Kidney (tissue), 13 donors: ENCODE measurements at regions not wholly inside any gene's neighbourhood (a gene's known extent, or its start where the extent isn't known, plus 50 kb on each side); places are given as distances from the start of the nearest gene placed in this dataset.

Source experiments
- DNase-seq, 5 donors: peaks; one replicate each; pipeline ENCODE4 v3.0.0-alpha.2; 2013 to 2020
- FAIRE-seq: peaks from 2 replicates; lab custom pipeline; 2012; peaks lifted over from hg19 to GRCh38; lab: Jason Lieb, UNC
- H3K27ac ChIP-seq, 2 donors: one replicate each; pipeline ENCODE4 v1.7.0; 2013; ENCODE audit warnings: low read depth in 2 of 2, low read length in 2 of 2, inconsistent platforms in 1 of 2
- H3K27me3 ChIP-seq: one replicate; pipeline ENCODE4 v1.7.1; 2013; ENCODE audit warnings: low read length, inconsistent platforms; ENCODE audit not compliant: control insufficient read depth, insufficient read depth
- H3K36me3 ChIP-seq, 3 donors: one replicate each; pipeline versions ENCODE4 v1.7.0 to v1.7.1; 2013; ENCODE audit warnings: low read length in 3 of 3, control low read depth in 1 of 3, inconsistent platforms in 1 of 3; ENCODE audit not compliant: insufficient read depth in 3 of 3, control insufficient read depth in 2 of 3
- H3K4me1 ChIP-seq, 3 donors: one replicate each; pipeline versions ENCODE4 v1.7.0 to v1.7.1; 2013; ENCODE audit warnings: low read length in 3 of 3, inconsistent platforms in 1 of 3, low read depth in 1 of 3; ENCODE audit not compliant: control insufficient read depth in 2 of 3, insufficient read depth in 2 of 3
- H3K4me3 ChIP-seq, 3 donors: one replicate each; pipeline versions ENCODE4 v1.7.0 to v1.8.1; 2013; ENCODE audit warnings: low read length in 3 of 3, control low read depth in 1 of 3, inconsistent platforms in 1 of 3
- H3K9ac ChIP-seq, 3 donors: one replicate each; pipeline versions ENCODE4 v1.7.0 to v1.7.1; 2013; ENCODE audit warnings: low read length in 3 of 3, control low read depth in 1 of 3, inconsistent platforms in 1 of 3
- H3K9me3 ChIP-seq, 3 donors: one replicate each; pipeline versions ENCODE4 v1.7.0 to v1.7.1; 2013; ENCODE audit warnings: low read length in 3 of 3, control low read depth in 1 of 3, inconsistent platforms in 1 of 3; ENCODE audit not compliant: control insufficient read depth in 2 of 3, insufficient read depth in 1 of 3
- intact Hi-C: fragments of 100-400 bp; cut with DNase I; formaldehyde crosslinking; loops from one replicate; pipeline ENCODE4 v1.11.1; 2022
- TF ChIP-seq, protein P1 (sequence below): IDR thresholded peaks from 3 replicates; pipeline ENCODE4 v1.5.1; 2012; ENCODE audit warnings: mild to moderate bottlenecking, moderate library complexity, borderline replicate concordance; ENCODE audit not compliant: insufficient read depth; ENCODE audit errors: extremely low read depth
- donor health status: control.
- donor health status: control.
- donor health status: control.
- donor health status: control.
- donor health status: control.
- donor health status: DM: yes; HTN: yes; CAD: no.
- donor health status: Normal renal cell carcinoma (clear cell type).

DNA sequence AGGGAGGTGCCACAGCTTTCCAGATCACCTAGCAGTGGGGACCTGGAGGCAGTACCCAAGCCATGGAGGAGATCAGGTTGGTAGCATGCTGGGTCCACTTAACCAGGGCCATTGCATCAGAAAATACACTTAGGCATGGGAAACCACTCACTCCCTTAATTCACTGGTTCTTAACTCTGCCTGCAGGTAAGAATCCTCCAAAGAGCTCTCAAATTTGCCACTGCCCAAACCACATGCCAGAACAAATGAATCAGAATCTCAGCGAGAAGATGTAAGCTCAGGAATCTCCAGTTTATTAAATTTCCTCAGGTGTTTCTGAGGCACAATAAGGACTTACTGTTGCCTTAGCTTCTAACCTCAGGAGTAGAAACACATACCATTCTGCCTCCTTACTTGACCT lies 327.7 kb upstream of the RASGEF1B start:
- intact Hi-C loops, result no loop called here
- Histone ChIP-seq H3K4me3 (no peak overlapping the region), H3K36me3 (no peaks in the 10 kb centered on the region), H3K27me3 (no peaks in the 10 kb centered on the region), H3K27ac (no peak overlapping the region), H3K9me3 (no peaks in the 10 kb centered on the region), H3K4me1 (no peaks in the 10 kb centered on the region), H3K9ac (no peak overlapping the region)
- TF ChIP-seq, protein P1, sequence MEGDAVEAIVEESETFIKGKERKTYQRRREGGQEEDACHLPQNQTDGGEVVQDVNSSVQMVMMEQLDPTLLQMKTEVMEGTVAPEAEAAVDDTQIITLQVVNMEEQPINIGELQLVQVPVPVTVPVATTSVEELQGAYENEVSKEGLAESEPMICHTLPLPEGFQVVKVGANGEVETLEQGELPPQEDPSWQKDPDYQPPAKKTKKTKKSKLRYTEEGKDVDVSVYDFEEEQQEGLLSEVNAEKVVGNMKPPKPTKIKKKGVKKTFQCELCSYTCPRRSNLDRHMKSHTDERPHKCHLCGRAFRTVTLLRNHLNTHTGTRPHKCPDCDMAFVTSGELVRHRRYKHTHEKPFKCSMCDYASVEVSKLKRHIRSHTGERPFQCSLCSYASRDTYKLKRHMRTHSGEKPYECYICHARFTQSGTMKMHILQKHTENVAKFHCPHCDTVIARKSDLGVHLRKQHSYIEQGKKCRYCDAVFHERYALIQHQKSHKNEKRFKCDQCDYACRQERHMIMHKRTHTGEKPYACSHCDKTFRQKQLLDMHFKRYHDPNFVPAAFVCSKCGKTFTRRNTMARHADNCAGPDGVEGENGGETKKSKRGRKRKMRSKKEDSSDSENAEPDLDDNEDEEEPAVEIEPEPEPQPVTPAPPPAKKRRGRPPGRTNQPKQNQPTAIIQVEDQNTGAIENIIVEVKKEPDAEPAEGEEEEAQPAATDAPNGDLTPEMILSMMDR, result no peak
- FAIRE-seq, result no peak
- no peak for DNase-seq

DNA sequence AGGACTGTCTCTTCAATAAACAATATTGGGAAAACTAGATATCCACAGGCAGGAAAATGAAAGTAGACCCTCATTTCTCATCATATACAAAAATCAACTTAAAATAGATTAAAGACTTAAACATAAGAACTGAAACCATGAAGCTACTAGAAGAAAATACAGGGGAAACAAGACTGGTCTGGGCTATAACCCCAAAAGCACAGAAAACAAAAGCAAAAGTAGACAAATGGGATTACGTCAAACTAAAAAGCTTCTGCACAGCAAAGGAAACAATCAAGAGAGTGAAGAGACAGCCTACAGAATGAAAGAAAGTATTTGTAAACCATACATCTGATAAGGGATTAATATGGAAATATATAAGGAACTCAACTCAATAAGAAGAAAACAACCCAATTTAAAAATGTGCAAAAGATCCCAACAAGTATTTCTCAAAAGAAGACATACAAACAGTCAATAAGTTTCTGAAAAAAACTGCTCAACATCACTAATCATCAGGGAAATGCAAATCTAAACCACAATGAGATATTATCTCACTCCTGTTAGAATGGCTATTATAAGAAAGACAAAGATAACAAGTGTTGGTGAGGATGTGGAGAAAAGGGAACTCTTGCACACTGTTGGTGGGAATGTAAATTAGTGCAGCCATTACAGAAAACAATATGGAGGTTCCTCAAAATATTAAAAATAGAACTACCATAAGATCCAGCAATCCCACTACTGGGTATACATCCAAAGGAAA lies 325.3 kb upstream of the RASGEF1B start:
- FAIRE-seq (no peak), DNase-seq (no peak)
- intact Hi-C loops, result no loop called here
- no peaks in the 10 kb centered on the region for H3K27me3 ChIP-seq
- H3K27ac ChIP-seq, result no peak overlapping the region
- peaks cover 0 to 7% (median 0%) of the 10 kb centered on the region in 3 donors for H3K9me3 ChIP-seq
- TF ChIP-seq, protein P1, result no peak
- no peaks in the 10 kb centered on the region for H3K36me3 ChIP-seq
- H3K4me3 ChIP-seq, result no peak overlapping the region
- no peaks in the 10 kb centered on the region for H3K4me1 ChIP-seq
- no peak overlapping the region for H3K9ac ChIP-seq

DNA sequence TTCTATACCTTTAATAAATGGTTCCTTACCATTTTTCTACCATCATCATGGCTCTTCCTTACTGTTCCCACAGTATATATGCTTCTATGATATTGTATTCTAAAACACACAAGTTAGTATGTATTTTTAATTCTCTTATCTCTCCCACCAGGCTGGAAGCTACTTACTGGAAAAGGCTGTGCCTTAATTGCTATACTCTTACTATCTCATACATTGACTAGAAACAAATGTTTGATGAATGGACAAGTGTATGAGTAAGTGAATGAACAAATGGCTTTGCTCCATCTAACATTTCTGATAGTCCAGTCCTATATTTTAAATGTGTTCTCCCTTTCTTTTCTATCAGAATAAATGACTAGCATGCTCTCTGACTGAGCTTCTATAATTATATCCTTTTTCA lies 320.8 kb upstream of the RASGEF1B start:
- no peaks in the 10 kb centered on the region for H3K27me3 ChIP-seq
- TF ChIP-seq, protein P1, result no peak
- H3K9me3 ChIP-seq, result peaks cover 0 to 7% (median 0%) of the 10 kb centered on the region in 3 donors
- FAIRE-seq (no peak), DNase-seq (no peak)
- H3K4me1 ChIP-seq, result no peaks in the 10 kb centered on the region
- no peak overlapping the region for H3K27ac ChIP-seq
- H3K36me3 ChIP-seq, result no peaks in the 10 kb centered on the region
- intact Hi-C loops, result no loop called here
- no peak overlapping the region for H3K4me3 ChIP-seq
- H3K9ac ChIP-seq, result no peak overlapping the region
